Endometrium (tissue), 2 donors: ENCODE measurements at regions not wholly inside any gene's neighbourhood (a gene's known extent, or its start where the extent isn't known, plus 50 kb on each side); places are given as distances from the start of the nearest gene placed in this dataset.
"Not testable (repeated sequence)": the region's sequence is repeated elsewhere in the genome, so short reads cannot be mapped to it uniquely, and the experiment has no call there.

Experiments
- FAIRE-seq: peaks from 2 replicates; lab custom pipeline; 2012; peaks lifted over from hg19 to GRCh38; lab: Jason Lieb, UNC
- donor health status: control.
- donor health status: control.

DNA sequence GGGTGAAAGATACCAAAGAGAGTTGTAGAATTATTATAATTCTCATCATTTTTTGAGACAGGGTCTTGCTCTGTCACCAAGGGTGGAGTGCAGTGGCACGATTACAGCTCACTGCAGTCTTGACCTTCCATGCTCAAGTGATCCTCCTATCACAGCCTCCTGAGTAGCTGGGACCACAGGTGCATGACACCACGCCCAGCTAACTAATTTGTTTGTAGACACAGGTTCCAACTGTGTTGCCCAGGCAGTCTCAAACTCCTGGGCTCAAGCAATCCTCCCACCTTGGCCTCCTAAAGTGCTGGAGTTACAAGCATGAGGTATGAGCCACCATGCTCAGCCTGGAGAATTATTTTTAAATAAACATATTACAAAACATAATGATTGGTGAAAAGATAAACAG, 92.8 kb upstream of the MSH6 start:
- FAIRE-seq = no peak

DNA sequence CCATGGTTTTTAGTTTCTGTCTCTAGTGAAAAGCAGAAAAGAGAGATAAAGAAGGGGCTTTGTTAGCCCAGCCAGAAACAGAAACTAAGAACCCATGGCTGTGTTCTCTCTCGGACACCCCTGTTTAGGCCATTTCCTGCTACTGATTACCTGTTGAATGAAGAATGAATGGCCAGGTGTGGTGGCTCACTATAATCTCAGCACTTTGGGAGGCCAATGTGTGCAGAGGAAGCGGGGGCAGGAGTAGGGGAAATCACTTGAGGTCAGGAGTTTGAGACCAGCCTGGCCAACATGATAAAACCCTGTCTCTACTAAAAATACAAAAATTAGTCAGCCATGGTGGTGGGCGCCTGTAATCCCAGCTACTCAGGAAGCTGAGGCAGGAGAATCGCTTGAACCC, 93.8 kb upstream of the MSH6 start:
- FAIRE-seq = not testable (repeated sequence)

DNA sequence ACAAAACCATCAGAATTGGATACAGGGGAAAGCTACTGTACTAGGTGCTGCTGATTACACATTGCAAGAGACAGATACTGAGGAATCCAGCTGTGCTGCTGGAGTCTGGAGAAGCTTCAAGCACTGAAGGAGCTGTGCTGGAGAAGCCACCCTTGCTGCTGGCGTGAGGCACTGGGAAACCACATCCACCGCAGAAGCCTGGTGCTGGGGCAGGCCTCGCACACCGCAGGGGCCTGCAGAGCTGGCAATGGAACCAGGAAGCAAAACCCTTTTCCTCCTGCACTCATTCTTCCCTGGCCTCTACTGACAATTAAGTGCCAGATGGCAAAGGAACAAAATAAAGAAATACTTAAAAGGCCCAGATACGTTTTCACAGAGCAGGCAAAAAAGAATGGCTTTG, 94.4 kb upstream of the MSH6 start:
- no peak for FAIRE-seq

DNA sequence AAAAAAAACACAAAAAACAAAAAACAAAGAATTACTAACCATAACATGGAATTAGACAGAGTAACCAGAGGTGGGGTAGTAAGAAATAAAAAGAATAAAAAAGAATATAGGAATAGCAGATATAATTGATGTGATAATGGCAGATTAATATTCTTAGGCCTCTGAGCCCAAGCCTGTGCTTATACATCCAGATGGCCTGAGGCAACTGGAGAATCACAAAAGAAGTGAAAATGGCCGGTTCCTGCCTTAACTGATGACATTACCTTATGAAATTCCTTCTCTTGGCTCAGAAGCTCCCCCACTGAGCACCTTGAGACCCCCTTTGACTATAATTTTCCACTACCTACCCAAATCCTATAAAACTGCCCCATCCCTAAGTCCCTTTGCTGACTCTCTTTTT, 95.1 kb upstream of the MSH6 start:
- no peak for FAIRE-seq

DNA sequence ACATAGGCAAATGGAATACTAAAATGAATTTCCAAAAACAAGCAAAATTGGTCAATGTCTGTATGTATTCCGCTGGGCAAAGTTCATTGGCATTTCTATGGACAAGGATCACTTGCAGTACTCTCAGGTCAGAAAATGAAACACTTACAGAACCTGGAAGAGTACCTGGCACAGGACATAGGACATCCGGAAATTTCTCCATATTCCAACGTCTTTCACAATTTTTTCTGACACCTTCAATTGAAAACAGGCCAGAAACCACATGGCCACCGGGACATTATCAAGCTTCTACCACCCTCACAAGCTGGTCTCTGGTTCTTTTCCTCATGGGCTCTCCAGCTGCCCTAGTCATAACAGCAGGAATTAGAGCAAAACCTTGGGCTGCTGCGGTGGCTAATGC, 96.9 kb upstream of the MSH6 start:
- FAIRE-seq = no peak

DNA sequence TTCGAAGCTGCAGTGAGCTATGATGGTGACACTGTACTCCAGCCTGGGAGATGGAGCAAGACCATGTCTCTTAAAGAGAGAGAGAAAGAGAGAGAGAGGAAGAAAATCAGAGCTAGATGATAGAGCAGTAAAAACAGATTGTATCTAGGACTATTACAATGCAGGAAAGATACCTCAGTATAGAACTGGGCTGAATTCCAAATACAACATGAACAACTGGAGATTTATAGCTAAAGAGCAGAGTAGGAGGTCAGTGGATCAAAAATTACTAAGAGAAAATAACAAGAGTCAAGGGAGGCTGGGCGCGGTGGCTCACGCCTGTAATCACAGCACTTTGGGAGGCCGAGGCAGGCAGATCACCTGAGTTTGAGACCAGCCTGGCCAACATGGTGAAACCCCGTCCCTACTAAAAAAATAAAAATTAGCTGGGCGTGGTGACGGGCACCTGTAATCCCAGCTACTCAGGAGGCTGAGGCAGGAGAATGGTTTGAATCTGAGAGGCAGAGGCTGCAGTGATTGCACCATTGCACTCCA, 100.7 kb upstream of the MSH6 start:
- FAIRE-seq = no peak

DNA sequence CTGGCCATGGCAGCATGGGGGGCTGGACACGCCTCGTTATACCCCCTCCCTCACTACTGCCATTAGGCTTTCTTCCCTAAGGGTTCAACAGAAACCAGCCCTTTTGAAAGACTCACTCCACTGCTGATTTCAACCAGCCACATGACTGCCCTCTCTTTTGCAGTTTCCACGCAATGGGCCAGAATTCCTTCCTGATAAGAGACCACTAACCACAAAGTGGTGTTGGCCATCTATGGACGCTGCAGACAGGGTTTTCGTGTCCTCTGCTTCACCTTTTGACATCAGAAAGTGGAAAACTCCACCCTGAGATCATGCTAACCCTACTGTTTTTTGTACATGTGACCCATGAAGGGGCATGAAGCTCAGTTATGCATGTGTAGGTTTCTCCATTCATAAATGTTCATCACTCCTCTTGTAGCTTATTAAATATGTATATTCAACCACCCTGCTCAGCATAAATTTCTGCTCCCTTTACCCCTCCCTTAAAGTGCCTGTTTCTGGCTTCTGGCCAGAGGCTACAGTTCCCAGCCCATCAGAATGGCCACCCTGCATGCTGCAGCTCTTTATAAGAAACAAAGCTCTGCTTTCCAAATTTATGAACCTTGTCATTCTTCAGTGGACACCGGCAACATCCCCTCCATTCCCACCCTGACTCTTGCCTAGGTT, 105.6 kb upstream of the KCNK12 start:
- FAIRE-seq = no peak

DNA sequence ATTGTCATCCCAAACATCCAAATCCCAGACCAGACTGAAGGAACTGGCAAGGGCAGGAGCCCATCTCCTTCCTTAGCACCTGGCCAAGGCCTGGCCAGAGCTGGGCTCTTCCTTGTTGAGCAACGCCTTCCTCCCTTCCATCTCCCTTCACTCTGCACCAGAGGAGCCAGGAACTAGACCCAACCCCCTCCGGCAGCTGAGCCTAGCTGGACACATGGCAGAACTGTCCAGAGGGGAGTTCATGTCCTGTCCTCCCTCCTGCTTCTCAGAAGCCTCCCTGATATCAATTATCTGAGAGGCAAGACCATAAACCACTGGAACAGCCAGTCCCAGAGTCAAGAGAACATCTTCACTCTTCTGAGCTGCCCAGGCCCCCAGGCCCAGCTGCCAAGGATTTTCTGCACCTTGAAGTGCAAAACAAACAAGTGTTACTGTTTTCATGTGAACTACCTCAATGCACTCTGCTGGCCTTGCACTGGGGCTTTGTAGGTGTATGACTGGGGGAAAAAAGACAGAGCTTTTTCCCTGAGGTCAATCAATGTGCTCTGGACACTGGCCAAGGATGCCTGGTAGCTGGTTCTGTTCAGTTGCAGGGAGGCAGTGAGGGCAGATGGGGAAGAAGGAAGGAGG, 104.5 kb upstream of the KCNK12 start:
- FAIRE-seq = no peak

DNA sequence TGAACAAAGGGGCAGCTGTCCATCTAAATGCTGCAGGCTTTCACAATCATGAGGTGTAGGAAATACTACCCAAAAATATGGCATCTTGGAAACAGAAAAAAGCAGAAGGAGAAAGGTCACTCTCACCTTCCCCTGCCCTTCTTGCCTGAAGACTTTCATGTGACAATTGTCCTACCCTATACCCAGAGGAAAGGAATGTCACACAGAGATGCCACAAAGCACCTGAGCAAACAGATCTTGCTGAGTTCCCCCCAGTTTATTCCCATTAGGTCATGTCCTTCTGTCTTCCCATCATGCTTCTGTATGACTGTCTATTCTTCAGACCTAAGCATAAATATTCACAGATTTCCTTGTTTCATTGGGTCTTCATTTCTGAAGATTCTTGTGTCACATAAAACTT, 95.5 kb upstream of the KCNK12 start:
- no peak for FAIRE-seq

DNA sequence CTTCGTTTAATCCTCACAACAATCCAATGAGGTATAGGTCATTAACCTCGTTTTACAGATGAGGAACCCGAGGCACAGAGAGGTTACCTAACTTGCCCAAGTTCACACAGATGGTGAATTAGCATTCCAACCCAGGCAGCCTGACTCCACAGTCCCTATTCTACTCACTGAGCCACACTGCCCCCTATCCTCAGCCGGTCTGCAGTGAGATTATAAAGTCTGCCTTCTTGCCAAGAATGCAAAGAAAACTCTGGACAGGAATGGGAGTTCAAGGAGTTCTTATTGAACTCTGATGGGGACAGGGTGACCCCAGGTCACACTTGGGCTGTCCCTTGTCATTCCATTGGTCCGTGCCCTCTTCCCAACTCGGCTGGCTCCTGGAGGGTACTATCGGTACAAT, 94.0 kb upstream of the KCNK12 start:
- FAIRE-seq = no peak

DNA sequence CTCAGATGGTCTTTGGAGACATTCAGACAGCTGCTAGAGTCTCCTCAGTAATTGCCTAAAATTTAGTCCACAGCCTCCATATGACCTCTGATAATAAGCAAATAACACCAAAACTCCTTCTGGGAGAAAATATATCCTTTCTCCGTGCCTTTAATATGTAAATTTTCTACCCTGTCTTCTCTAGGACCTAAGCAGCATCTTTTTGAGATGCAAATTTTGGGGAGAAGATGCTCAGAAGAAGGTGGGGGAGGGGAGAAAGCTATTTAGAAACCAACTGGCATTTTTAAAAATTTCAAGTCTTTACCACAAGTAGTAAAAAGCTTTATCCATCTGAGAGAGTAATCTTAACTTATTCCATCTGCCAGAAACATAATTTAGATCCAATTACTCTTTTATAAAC, 91.8 kb upstream of the KCNK12 start:
- FAIRE-seq = no peak

DNA sequence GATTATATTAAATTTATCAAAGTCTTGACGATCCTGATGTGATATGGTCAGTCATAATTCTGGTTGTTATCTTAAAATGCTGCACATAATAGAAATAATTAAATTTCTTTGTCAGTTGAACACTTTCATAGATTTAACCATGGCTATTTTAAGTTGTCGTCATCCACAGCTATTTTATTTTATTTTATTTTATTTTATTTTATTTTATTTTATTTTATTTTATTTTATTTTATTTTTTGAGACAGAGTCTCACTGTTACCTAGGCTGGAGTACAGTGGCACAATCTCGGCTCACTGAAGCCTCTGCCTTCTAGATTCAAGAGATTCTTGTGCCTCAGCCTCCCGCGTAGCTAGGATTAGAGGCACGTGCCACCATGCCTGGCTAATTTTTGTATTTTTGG, 90.5 kb upstream of the KCNK12 start:
- FAIRE-seq = no peak

DNA sequence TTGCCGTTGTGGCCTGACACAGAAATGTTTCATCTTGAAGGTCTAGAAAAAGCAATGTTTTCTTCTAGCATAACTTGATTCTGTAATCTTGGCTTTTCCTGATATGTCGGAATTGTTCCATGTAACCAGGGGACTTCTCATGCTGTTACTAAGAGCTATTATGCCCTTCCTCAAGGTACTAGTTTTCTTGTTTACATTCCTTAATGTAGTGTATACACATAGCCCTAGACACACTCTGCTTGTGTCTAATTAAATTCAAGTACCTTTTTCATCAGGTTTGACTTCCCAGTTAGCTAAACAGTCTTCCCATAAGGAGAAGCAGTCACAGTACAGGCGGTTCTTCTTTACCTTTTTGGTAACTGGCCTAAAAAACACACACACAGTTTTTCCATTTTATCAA, 89.4 kb upstream of the KCNK12 start:
- FAIRE-seq = no peak

DNA sequence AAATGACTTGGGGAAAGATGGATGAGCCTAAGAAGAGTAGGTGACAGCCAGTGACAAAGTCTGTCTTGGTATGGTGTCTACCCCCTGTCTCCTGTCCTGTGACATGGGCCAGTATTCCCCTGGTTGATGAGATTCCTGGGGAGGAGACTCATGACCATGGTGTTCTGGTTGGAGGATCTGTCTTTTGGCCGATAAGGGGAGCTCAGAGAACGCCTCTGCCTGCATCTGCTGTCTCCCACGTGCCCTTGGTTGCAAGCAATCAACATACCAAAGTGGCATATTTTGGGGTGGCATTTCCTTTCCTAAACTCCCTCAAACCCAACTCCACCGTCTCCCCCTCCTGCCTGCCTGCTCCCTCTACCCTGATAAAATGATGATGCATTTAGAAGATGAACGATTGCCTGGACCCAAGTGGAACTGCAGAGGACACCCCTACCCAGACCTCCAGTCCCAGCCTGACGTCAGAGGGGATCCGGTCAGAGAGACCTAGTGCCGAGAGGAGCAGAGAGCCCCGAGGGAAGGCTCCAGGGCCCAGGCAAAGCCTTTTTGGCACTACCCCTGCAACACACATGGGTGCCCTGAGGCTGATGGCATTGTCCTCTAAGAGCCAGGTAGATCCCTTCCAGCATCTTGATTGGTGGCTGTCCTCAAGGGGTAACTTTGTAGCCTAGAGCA, 88.0 kb upstream of the KCNK12 start:
- no peak for FAIRE-seq

DNA sequence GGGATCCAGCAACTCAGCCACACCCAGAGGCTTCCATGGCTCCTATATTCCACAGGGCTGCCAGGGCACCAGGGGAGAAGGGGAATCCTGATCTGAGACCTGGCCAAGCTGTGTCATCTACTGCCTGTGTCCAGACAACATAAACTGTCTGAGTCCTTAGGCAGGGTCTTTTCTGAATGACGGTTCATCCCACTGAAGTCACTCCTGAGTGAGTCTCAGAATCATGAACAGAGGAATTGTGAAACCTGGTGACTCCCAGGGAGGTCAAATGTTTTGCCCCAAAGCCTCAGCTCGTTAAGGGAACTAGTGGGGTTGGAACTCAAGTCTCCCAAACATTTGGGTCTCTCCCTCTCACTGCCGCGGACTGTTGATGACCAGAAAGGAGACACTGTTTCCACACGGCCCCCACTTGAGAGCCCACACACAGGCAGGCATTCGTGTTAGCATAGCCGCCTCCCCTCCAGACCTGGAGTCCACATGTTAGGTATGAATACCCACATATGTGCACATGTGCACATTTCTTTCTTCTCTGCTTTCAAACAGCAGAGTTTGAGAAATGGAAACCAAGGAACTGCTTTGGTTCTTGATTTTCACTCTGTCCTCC, 87.2 kb upstream of the KCNK12 start:
- no peak for FAIRE-seq

DNA sequence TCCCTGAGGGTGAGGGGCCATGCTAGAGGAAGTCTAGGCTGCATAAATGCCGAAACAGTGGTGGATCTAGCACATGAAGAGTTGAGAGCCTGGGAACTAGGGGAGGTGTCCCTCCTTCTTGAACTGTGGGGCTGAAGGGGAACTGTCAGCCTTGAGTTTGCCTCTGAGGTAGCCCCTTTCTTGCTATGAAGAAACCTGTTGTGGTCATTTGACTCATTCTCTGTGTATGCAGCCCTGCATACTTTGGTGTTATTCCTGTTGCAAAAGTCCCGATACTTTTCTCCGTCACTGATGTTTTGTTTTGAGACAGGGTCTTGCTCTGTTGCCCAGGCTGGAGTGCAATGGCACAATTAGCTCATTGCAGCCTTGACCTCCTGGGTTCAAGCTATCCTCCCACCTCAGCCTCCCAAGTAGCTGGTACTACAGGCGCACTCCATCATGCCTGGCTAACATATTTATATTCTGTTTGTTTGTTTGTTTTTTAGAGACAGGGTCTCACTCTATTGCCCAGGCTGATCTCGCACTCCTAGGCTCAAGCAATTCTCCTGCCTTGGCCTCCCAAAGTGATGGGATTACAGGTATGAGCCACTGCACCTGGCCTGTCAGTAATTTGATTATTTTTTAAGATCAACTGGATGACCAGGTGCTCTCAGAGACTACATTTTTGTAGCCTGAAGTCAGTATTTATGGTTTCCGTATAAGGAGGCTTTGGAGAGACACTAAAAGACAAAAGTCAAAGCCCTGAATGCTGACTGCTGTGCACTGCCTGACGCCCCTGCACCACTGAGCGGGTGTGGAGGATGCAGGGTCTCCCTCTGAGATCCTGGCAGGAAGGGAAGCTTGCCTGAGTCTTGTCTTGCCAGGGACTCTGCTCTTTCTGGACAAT, 86.2 kb upstream of the KCNK12 start:
- FAIRE-seq = no peak

DNA sequence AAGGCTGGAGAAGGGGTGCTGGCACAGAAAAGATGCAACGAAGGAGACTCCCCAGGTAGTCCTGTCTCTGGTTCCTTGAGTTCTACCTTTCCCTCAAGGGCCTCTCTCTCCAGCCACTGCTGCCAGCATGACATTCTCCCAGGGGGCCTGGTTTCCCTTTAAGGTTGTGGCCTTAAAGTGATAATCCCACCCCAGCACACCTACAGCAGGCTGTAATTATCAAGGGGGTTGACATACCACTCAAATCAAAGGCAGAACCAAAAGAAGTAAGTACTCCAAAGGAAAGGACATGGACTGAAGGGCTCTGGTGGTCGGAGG, 84.7 kb upstream of the KCNK12 start:
- FAIRE-seq = no peak

DNA sequence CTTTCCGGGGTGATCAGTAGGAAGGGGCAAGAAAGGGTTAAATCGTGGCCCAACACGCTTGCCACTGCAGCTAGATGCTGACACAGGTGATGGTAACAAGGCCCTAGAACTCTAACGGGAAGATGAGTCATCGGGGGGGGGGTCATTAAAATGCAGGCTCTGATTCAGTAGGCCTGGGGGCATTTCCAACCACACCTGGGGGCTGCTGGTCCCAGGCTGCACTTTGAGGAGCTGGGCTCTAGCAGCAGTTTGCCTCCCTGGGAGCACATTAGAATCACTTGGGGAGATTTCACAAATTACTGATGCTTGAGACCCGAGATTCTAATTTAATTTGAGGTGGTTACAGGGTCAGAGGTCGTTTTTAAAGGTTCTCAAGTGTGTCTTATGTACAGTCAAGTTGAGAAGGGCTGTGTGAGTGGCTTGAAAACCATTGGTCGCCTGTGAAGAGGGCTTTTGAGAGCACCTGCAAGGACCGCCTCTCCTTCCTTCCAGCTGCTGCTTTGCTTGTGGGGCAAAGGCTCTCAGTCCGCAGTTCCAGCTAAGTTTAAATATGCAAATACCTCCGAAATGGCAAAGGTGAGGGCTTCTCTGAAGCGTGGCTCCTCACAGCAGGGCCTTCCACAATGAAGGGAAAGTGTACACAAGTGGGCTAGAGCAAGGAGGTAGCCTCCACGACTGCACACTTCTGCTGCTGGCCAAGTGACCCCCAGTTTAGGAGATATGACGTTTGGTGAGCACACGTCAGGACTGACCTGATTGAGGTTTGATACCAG, 84.2 kb upstream of the KCNK12 start:
- FAIRE-seq = no peak

DNA sequence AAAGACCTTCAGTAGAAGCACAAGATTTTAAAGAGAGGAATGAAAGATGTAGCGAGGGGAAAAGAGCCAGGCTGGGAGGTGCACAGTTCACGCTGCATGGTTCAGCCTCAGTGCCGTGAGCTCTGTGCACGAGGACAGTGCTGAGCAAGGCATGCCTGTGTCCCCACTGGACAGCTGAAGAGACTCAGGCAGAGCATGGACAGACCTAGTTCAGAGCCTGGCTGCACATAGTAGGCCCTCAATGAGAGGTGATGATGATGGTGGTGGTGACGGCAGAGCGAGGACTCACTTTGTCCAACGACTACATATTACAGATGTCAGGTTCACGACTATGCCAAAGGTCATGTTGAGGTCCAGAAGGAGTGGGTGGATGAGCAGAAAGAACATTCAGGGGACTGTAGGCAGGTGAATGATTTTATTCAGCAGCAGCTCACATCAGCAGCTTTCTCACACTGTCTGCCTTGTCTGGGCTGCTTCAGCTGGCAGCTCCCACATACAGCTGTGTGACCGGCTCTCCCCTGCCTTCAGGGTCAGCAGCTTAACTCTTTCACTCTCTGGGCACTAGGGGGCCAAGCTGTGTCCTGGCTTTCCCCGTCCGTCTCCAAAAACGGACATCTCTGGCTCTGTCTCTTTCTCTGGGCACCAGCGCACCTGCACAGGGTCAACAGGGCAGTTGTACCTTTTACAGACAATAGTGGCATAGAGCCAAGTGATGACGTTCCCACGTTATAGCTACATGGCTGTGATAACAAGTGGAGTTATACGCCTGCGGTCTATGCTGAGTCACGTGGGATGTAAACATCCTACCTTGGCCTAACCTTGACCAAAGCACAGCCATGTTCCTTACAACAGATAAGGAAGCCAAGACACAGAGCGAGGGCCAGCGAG, 83.4 kb upstream of the KCNK12 start:
- no peak for FAIRE-seq

DNA sequence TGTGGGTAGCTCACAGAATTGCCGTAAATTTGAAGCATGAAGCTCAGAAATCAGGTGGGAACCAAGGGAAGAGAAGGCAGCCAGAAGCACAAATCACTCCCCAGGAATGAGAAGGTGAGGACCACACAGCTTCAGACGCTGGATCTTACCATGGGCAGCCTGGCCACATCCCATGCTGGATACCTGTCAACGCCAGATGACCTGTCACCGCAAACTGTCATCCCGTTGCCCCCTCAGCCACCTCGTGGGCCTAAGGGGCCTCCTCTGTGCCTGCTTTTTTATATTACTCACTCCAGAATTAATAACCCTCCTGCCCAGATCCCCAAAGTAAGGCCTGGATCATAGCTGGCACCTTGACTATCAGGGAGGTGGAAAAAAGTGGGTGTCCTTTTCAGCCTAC, 82.3 kb upstream of the KCNK12 start:
- FAIRE-seq = no peak
